ENCODE measurements at regions not wholly inside any gene's neighbourhood (a gene's known extent, or its start where the extent isn't known, plus 50 kb on each side); places are given as distances from the start of the nearest gene placed in this dataset.
A peak's percentile ranks its signal among the peaks of the same experiment; 100 is the strongest.

DNA sequence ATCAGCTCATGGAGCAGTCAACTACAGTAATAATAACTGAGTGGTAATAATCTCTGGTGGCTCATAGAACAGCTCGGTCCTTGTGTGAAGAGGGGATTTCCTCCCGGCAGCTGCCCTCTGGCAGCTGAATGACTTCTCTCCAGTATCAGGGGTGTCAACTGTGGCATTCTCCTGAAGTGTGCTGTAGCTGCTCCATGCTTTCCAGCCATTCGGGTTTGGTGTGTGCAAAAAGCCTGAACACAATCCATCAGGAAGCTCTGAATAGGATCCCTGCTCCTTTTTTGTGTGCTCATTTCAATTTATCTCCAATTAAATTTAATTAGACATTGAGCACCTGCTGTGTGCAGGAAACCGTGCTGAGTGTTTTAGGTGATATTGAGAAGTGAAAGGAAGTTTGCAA, 59.8 kb upstream of the BARX1 start:
- Histone ChIP-seq H3K27me3 (ENCODE audit: insufficient read depth, poor library complexity, severe bottlenecking) (no peaks in the 10 kb centered on the region), H3K27ac (replicated peaks) (no peak overlapping the region), H3K4me3 (replicated peaks; ENCODE audit: insufficient read depth, low read length) (no peak overlapping the region)
- TF ChIP-seq, protein P1, sequence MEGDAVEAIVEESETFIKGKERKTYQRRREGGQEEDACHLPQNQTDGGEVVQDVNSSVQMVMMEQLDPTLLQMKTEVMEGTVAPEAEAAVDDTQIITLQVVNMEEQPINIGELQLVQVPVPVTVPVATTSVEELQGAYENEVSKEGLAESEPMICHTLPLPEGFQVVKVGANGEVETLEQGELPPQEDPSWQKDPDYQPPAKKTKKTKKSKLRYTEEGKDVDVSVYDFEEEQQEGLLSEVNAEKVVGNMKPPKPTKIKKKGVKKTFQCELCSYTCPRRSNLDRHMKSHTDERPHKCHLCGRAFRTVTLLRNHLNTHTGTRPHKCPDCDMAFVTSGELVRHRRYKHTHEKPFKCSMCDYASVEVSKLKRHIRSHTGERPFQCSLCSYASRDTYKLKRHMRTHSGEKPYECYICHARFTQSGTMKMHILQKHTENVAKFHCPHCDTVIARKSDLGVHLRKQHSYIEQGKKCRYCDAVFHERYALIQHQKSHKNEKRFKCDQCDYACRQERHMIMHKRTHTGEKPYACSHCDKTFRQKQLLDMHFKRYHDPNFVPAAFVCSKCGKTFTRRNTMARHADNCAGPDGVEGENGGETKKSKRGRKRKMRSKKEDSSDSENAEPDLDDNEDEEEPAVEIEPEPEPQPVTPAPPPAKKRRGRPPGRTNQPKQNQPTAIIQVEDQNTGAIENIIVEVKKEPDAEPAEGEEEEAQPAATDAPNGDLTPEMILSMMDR (IDR thresholded peaks at IDR 0.05; ENCODE audit: insufficient read depth, low read length), result no peak
- TF ChIP-seq, protein P2, sequence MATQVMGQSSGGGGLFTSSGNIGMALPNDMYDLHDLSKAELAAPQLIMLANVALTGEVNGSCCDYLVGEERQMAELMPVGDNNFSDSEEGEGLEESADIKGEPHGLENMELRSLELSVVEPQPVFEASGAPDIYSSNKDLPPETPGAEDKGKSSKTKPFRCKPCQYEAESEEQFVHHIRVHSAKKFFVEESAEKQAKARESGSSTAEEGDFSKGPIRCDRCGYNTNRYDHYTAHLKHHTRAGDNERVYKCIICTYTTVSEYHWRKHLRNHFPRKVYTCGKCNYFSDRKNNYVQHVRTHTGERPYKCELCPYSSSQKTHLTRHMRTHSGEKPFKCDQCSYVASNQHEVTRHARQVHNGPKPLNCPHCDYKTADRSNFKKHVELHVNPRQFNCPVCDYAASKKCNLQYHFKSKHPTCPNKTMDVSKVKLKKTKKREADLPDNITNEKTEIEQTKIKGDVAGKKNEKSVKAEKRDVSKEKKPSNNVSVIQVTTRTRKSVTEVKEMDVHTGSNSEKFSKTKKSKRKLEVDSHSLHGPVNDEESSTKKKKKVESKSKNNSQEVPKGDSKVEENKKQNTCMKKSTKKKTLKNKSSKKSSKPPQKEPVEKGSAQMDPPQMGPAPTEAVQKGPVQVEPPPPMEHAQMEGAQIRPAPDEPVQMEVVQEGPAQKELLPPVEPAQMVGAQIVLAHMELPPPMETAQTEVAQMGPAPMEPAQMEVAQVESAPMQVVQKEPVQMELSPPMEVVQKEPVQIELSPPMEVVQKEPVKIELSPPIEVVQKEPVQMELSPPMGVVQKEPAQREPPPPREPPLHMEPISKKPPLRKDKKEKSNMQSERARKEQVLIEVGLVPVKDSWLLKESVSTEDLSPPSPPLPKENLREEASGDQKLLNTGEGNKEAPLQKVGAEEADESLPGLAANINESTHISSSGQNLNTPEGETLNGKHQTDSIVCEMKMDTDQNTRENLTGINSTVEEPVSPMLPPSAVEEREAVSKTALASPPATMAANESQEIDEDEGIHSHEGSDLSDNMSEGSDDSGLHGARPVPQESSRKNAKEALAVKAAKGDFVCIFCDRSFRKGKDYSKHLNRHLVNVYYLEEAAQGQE (IDR thresholded peaks at IDR 0.05; ENCODE audit: insufficient replicate concordance, low read depth), result no peak
- TF ChIP-seq POLR2AphosphoS5 (IDR thresholded peaks at IDR 0.05; ENCODE audit: low read depth) (no peak), SPI1 (IDR thresholded peaks at IDR 0.05; ENCODE audit: borderline replicate concordance, low read depth) (no peak), GABPA (IDR thresholded peaks at IDR 0.05; ENCODE audit: low read depth) (no peak)
- no peak for DNase-seq (ENCODE audit: low read depth in 1 of 2, low spot score in 1 of 2)

DNA sequence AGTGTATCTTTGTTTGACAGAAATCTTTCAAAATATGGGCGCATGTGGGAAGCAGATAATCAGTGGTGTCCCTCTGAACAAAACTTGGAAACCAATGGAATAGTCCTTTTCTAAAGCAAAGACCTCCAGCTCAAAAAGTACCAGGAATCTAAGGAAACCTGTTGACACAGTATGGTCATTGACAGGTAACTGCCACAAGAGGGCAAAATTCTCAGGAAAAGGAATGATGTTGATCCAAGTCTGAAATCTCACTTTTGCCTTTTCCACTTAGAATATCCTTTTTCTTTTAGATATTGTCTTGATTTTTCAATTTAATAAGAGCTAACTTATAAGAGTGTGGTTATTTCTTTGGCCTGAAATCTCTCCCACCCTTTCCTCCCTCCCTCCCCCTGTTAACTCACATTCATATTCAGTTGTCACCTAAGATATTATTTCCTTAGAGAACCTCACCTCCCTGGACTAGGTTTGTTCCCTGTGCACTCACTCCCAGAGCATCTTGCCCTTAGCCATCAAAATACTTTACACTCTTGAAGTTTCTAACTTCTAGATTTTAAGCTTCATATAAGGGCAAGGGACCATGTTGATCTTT, 59.0 kb upstream of the BARX1 start:
- Histone ChIP-seq H3K27ac (replicated peaks) (no peak overlapping the region), H3K27me3 (ENCODE audit: insufficient read depth, poor library complexity, severe bottlenecking) (no peaks in the 10 kb centered on the region), H3K4me3 (replicated peaks; ENCODE audit: insufficient read depth, low read length) (no peak overlapping the region)
- TF ChIP-seq, protein P1 (IDR thresholded peaks at IDR 0.05; ENCODE audit: insufficient read depth, low read length), result peak; percentile 29
- TF ChIP-seq POLR2AphosphoS5 (IDR thresholded peaks at IDR 0.05; ENCODE audit: low read depth), result no peak
- DNase-seq (ENCODE audit: low read depth in 1 of 2, low spot score in 1 of 2), result peak in 1 of 2 experiments; percentile 11

DNA sequence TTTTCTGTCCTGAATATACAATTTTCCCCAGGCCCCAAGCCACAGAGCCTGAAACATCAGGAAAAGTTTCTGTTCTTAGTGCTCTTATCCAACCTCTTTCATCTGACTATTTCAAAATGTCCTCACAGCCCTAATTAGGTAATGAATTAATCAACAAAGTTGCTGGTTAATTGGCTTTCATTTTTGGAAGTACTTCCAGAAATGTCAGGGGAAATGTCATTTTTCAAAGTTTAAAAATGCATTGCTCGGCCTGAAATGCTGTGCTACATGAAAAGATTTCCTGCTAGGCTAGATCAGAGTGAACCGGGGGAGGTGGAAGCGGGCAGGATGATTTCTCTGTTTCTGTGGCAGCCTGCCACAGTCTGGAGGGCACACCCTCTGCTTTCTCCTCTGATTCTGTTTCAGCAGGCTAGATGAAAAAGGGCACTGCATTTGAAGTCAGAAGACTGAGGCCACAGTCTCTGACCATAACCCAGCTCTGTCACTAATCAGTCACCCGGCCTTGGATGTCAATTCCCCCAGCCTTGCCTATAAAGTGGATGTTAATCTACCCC, 55.9 kb upstream of the BARX1 start:
- TF ChIP-seq SPI1 (IDR thresholded peaks at IDR 0.05; ENCODE audit: borderline replicate concordance, low read depth), result no peak
- TF ChIP-seq, protein P1 (IDR thresholded peaks at IDR 0.05; ENCODE audit: insufficient read depth, low read length), result no peak
- no peak for TF ChIP-seq GABPA (IDR thresholded peaks at IDR 0.05; ENCODE audit: low read depth)
- no peak for TF ChIP-seq POLR2AphosphoS5 (IDR thresholded peaks at IDR 0.05; ENCODE audit: low read depth)
- TF ChIP-seq, protein P2 (IDR thresholded peaks at IDR 0.05; ENCODE audit: insufficient replicate concordance, low read depth), result no peak
- DNase-seq (ENCODE audit: low read depth in 1 of 2, low spot score in 1 of 2), result no peak
- peaks cover 3% of the 10 kb centered on the region for H3K27me3 ChIP-seq (ENCODE audit: insufficient read depth, poor library complexity, severe bottlenecking)

More for the DNA sequence above, 55.9 kb upstream of the BARX1 start:
- no peak overlapping the region for H3K4me3 ChIP-seq (replicated peaks; ENCODE audit: insufficient read depth, low read length)
- no peak overlapping the region for H3K27ac ChIP-seq (replicated peaks)
